Panc1 (cell line): ENCODE measurements at regions not wholly inside any gene's neighbourhood (a gene's known extent, or its start where the extent isn't known, plus 50 kb on each side); places are given as distances from the start of the nearest gene placed in this dataset.
"Not testable (repeated sequence)": the region's sequence is repeated elsewhere in the genome, so short reads cannot be mapped to it uniquely, and the experiment has no call there.

Experiments used
- ATAC-seq: fragments of 200-7000 bp; cut with Tn5 transposase; 2 replicates; pipeline ENCODE4 v1.9.1; 2020; ENCODE audit warnings: mild to moderate bottlenecking, moderate library complexity
- BruUV-seq: library from RNA; stranded (reverse); fragments of 400-500 nt; replicated peaks from 2 replicates; lab custom pipeline; 2021; lab: Mats Ljungman, UMichigan
- CTCF ChIA-PET: fragments of 300-600 bp; sonication (Branson Sonifier 250); formaldehyde crosslinking; loops from one replicate; lab custom pipeline; 2022; ENCODE audit warnings: antibody characterized with exemption; lab: Charles Lee
- POLR2A ChIA-PET: fragments of 300-600 bp; sonication (Branson Sonifier 250); formaldehyde crosslinking; loops from one replicate; lab custom pipeline; 2022; ENCODE audit warnings: antibody characterized with exemption; lab: Charles Lee
- DNase-seq: peaks from one replicate; pipeline ENCODE4 v3.0.0-alpha.2; 2010; ENCODE audit warnings: low read depth, low spot score
- H3K27ac ChIP-seq: 2 replicates; pipeline ENCODE4 v1.5.1; 2011; ENCODE audit warnings: mild to moderate bottlenecking, low read length, inconsistent platforms
- H3K27me3 ChIP-seq: fragments of 200-500 bp; sonication (Bioruptor generic); 2 replicates; pipeline ENCODE4 v1.6.0; 2014; ENCODE audit warnings: low read length, inconsistent platforms; ENCODE audit not compliant: control insufficient read depth, insufficient read depth
- H3K36me3 ChIP-seq: fragments of 200-500 bp; sonication (Bioruptor generic); 2 replicates; pipeline ENCODE4 v1.5.1; 2014; ENCODE audit warnings: inconsistent platforms, mild to moderate bottlenecking, low read length, moderate library complexity; ENCODE audit not compliant: control insufficient read depth, insufficient read depth
- H3K4me1 ChIP-seq: 2 replicates; pipeline ENCODE4 v1.5.1; 2011; ENCODE audit warnings: inconsistent platforms, mild to moderate bottlenecking, low read length, moderate library complexity; ENCODE audit not compliant: control insufficient read depth, insufficient read depth
- H3K4me3 ChIP-seq, 2 experiments: 2 replicates each; pipeline ENCODE4 v1.5.1; 2011 to 2012; ENCODE audit warnings: low read depth in 2 of 2, low read length in 2 of 2, mild to moderate bottlenecking in 2 of 2, inconsistent platforms in 1 of 2, moderate library complexity in 1 of 2
- H3K9me3 ChIP-seq: fragments of 200-500 bp; sonication (Bioruptor generic); 2 replicates; pipeline ENCODE4 v1.5.1; 2014; ENCODE audit warnings: low read depth, mild to moderate bottlenecking, inconsistent platforms, low read length, moderate library complexity; ENCODE audit not compliant: control insufficient read depth, insufficient read depth
- CTCF ChIP-seq: fragments of 450-650 bp; IDR thresholded peaks from 2 replicates; pipeline ENCODE4 v1.5.1; 2017; ENCODE audit warnings: mild to moderate bottlenecking
- POLR2AphosphoS5 ChIP-seq: IDR thresholded peaks from 2 replicates; pipeline ENCODE4 v1.6.1; 2012; ENCODE audit warnings: mild to moderate bottlenecking, low read depth, low read length, moderate library complexity
- SIN3A ChIP-seq: IDR thresholded peaks from 2 replicates; pipeline ENCODE4 v1.6.1; 2012; ENCODE audit warnings: low read depth, mild to moderate bottlenecking, low read length, moderate library complexity, borderline replicate concordance; ENCODE audit not compliant: insufficient read depth
- TCF7L2 ChIP-seq: IDR thresholded peaks from 2 replicates; pipeline ENCODE4 v1.6.1; 2011; ENCODE audit warnings: mild to moderate bottlenecking, low read depth, low read length, inconsistent platforms
- in situ Hi-C: cut with HindIII; loops from 2 replicates; pipeline ENCODE4 v1.10.0; 2016; ENCODE audit warnings: low sequenced_read_pairs, low pct_unique_long_range_greater_than_20kb
- intact Hi-C: fragments of 100-400 bp; cut with micrococcal nuclease; formaldehyde crosslinking; loops from one replicate; pipeline ENCODE4 v1.10.0; 2022; ENCODE audit not compliant: unreplicated experiment
- TF ChIP-seq, protein P1 (sequence below), 2 experiments: IDR thresholded peaks; 2 replicates each; pipeline ENCODE4 v1.6.1; 2011 to 2012; ENCODE audit warnings: low read depth in 2 of 2, control low read depth in 1 of 2, low read length in 1 of 2, mild to moderate bottlenecking in 1 of 2, moderate library complexity in 1 of 2; ENCODE audit not compliant: insufficient read depth in 1 of 2

DNA sequence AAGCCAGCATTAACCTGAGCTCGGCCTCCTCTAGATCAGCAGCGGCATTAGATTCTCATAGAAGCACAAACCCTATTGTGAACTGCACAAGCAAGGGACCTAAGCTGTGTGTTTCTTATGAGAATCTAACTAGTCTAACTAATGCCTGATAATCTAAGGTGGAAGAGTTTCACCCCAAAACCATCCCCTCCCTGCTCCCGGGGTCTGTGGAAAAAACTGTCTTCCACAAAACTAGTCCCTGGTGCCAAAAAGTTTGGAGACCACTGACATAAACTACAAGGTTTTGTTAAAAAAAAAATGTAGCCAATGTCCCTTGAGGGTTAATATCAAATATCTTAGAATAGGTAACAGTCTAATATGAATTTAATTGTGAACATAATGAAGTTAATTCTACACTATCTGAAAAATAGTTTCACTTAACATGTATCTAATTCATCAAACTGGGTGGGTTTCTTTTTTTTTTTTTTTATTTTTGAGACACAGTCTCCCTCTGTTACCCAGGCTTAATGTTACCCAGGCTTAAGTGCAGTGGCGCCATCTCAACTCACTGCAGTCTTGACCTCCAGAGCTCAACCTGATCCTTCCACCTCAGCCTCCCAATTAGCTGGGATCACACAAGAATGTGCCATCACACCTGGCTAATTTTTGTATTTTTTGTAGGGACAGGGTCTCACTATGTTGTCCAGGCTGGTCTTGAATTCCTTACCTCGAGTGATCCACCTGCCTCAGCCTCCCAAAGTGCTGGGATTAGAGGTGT lies 4752.2 kb upstream of the OR11H1 start:
- not testable (repeated sequence) for H3K9me3 ChIP-seq

GRCh38 chr22:10776358-10776729 lies 4751.6 kb upstream of the OR11H1 start:
- CTCF ChIA-PET, POLR2A ChIA-PET, BruUV-seq: not testable (repeated sequence)

More for the DNA sequence above, 4752.2 kb upstream of the OR11H1 start:
- BruUV-seq, CTCF ChIA-PET, H3K27me3 ChIP-seq, POLR2A ChIA-PET, ATAC-seq, H3K36me3 ChIP-seq, H3K4me3 ChIP-seq, intact Hi-C loops, DNase-seq, H3K27ac ChIP-seq, H3K4me1 ChIP-seq, in situ Hi-C loops: not testable (repeated sequence)

DNA sequence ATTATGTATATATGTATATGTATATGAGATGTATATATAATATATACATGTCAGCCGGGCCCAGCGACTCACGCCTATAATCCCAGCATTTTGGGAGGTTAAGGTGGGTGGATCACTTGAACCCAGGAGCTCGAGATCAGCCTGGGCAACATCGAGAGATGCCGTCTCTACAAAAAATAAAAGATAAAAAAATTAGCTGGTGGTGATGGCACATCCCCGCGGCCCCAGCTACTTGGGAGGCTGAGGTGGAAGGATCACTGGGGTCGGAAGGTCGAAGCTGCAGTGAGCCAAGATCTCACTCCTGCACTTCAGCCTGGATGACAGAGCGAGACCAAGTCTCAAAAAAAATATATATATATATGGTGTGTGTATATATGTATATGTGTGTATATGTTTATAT lies 4750.3 kb upstream of the OR11H1 start:
- POLR2A ChIA-PET, result not testable (repeated sequence)

More at GRCh38 chr22:10776358-10776729, 4751.6 kb upstream of the OR11H1 start:
- H3K9me3 ChIP-seq, H3K27ac ChIP-seq, H3K27me3 ChIP-seq, H3K4me1 ChIP-seq, H3K36me3 ChIP-seq, ATAC-seq, in situ Hi-C loops, intact Hi-C loops, DNase-seq, H3K4me3 ChIP-seq: not testable (repeated sequence)

DNA sequence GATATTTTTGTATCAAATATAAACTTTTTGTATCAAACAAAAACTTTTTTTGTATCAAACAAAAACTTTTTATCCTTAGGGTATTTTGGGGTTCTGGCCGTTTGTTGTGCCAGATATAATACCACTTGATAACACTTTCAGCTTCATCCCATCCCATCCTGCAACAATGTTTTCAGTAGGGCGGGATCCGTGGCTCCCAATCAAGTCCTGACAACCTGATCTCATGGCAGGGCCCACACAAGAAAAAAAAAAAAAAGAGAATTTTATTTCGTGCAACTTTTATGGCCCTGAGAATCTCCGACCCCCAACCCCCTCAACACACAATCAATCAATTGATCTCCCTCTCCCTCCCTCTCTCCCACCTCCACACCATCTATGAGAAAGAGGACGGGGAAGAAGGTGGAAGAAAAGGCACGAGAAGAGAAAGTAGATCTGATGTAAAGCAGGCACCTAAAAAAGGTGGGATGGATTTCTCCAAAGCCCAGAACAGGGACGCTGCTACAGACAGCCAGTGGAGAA lies 4749.6 kb upstream of the OR11H1 start:
- Histone ChIP-seq H3K9me3 (no peaks in the 10 kb centered on the region), H3K27me3 (no peaks in the 10 kb centered on the region), H3K4me3 (no peak overlapping the region), H3K27ac (no peak overlapping the region), H3K4me1 (no peaks in the 10 kb centered on the region), H3K36me3 (no peaks in the 10 kb centered on the region)
- no TSS peak for BruUV-seq
- ATAC-seq (no peak), DNase-seq (no peak)
- intact Hi-C loops, result no loop called here
- in situ Hi-C loops, result no loop called here
- CTCF ChIA-PET, result no interaction called here
- TF ChIP-seq POLR2AphosphoS5 (no peak), TCF7L2 (no peak), CTCF (no peak), SIN3A (no peak)
- TF ChIP-seq, protein P1, sequence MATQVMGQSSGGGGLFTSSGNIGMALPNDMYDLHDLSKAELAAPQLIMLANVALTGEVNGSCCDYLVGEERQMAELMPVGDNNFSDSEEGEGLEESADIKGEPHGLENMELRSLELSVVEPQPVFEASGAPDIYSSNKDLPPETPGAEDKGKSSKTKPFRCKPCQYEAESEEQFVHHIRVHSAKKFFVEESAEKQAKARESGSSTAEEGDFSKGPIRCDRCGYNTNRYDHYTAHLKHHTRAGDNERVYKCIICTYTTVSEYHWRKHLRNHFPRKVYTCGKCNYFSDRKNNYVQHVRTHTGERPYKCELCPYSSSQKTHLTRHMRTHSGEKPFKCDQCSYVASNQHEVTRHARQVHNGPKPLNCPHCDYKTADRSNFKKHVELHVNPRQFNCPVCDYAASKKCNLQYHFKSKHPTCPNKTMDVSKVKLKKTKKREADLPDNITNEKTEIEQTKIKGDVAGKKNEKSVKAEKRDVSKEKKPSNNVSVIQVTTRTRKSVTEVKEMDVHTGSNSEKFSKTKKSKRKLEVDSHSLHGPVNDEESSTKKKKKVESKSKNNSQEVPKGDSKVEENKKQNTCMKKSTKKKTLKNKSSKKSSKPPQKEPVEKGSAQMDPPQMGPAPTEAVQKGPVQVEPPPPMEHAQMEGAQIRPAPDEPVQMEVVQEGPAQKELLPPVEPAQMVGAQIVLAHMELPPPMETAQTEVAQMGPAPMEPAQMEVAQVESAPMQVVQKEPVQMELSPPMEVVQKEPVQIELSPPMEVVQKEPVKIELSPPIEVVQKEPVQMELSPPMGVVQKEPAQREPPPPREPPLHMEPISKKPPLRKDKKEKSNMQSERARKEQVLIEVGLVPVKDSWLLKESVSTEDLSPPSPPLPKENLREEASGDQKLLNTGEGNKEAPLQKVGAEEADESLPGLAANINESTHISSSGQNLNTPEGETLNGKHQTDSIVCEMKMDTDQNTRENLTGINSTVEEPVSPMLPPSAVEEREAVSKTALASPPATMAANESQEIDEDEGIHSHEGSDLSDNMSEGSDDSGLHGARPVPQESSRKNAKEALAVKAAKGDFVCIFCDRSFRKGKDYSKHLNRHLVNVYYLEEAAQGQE (IDR thresholded peaks at IDR 0.05; ENCODE audit: insufficient read depth in 1 of 2, low read depth in 2 of 2, low read length in 1 of 2), result no peak
- POLR2A ChIA-PET, result no interaction called here

More for the DNA sequence above, 4750.3 kb upstream of the OR11H1 start:
- BruUV-seq, CTCF ChIA-PET, H3K4me1 ChIP-seq, H3K36me3 ChIP-seq, in situ Hi-C loops, H3K27me3 ChIP-seq, intact Hi-C loops, H3K9me3 ChIP-seq, H3K4me3 ChIP-seq, ATAC-seq, H3K27ac ChIP-seq, DNase-seq: not testable (repeated sequence)

DNA sequence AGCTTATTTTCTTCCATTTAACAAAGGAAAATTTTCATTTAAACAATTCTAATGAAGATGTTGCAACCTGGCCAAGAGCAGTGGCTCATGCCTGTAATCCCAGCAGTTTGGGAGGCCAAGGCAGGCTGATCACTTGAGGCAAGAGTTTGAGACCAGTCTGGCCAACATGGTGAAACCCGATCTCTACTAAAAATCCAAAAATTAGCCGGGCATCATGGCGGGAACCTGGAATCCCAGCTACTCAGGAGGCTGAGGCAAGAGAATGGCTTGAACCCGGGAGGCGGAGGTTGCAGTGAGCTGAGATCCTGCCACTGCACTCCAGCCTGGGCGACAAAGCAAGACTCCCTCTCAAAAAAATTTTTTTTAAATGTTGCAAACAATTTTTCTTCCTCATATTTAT lies 4748.8 kb upstream of the OR11H1 start:
- H3K9me3 ChIP-seq, in situ Hi-C loops: not testable (repeated sequence)

More for the DNA sequence above, 4748.8 kb upstream of the OR11H1 start:
- ATAC-seq, H3K27me3 ChIP-seq, intact Hi-C loops, POLR2A ChIA-PET, H3K36me3 ChIP-seq, H3K27ac ChIP-seq, CTCF ChIA-PET, DNase-seq, BruUV-seq, H3K4me3 ChIP-seq, H3K4me1 ChIP-seq: not testable (repeated sequence)
